H4 (cell line): ENCODE measurements at regions not wholly inside any gene's neighbourhood (a gene's known extent, or its start where the extent isn't known, plus 50 kb on each side); places are given as distances from the start of the nearest gene placed in this dataset.
"Not testable (repeated sequence)": the region's sequence is repeated elsewhere in the genome, so short reads cannot be mapped to it uniquely, and the experiment has no call there.

Experiments
- DNase-seq: peaks from one replicate; pipeline ENCODE4 v3.0.0-alpha.2; 2015; ENCODE audit warnings: low spot score

- DNase-seq = no peak
These were observed 734.6 kb upstream of the FAT3 start for GRCh38 chr11:91489989-91490388.

DNA sequence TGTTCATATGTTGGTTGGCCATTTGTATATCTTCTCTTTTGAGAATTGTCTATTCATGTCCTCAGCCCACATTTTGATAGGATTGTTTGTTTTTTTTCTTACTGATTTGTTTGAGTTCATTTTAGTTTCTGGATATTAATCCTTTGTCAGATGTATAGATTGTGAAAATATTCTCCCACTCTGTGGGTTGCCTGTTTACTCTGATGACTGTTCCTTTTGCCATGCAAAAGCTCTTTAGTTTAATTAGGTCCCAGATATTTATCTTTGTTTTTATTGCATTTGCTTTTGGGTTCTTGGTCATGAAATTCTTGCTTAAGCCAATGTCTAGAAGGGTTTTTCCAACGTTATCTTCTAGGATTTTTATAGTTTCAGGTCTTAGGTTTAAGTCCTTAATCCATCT, 740.7 kb upstream of the FAT3 start:
- not testable (repeated sequence) for DNase-seq

- DNase-seq = not testable (repeated sequence)
These were observed 742.7 kb upstream of the FAT3 start for GRCh38 chr11:91481875-91482274.

GRCh38 chr11:91470656-91471055, 754.0 kb upstream of the FAT3 start:
- DNase-seq = no peak

DNA sequence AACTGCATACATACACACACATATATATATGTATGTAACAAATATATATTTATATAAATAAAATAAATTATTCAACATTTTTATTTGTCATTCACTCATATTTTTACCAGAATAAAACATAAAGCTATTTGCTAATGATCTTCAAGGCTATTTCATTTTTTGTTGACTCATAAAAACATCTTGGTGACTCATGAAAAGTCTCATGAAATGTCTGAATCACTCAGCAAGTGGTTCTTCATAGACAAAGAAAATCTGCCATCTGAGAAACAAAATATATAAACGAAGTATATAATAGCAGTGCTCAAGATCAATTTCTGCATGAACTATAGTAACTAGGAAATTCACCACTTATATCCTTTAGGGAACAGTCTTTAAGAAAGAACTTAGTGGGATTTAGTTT, 764.8 kb upstream of the FAT3 start:
- no peak for DNase-seq

GRCh38 chr11:91446267-91446666, 778.4 kb upstream of the FAT3 start:
- no peak for DNase-seq

- DNase-seq = no peak
These were observed 788.8 kb upstream of the FAT3 start for GRCh38 chr11:91435694-91436395.

DNA sequence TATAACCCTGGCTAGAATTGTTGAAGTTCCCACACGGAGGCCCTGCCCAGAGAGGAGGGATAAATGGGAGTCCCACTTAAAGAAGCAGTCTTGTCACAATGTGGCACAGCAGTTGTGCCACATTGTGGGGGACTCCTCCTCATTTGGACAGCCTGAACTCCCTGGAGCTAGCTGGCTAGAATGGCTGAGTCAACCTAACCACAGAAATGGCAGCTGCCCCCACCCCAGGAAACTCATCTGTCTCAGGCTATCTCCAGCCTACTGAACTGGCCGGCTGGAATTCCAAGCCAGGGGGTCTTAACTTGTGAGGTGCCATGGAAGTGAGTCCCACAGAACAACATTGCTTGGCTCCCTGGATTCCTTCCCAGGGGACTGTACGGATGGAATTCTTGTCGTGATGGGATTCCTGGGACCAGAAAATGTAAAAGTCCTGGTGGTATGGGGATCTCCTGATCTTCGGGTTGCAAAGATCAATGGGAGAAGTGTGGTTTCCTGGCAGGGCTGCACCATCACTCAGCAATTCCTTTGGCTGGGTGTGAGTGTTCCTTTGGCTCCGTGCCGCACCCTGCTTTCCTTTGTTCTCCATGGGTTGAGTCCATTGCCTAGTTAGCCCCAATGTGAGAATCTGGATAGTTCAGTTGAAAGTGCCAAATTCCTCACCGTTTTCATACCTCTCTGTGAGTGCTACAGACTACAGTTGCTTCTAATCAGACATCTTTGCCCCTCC, 791.2 kb upstream of the FAT3 start:
- peak; percentile 21 for DNase-seq

DNA sequence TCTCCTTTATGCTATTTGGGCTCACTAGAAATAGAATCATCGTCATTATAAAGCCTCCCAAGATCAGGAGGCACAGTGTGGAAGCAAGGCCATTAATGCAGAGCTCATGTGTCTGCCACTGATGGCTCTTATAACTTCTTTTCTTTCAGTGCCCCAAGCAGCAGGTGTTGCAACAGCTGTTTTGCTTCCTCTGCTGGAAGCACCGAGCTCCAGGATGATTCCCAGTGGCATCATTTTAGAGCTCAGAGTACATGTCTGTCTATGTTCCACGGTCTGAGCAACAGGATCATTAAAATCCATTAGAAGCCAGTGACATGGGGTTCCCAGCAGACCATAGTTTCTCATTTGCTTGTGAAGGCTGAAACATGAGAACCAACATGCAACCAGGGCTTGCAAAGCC, 803.0 kb upstream of the FAT3 start:
- DNase-seq = no peak

- DNase-seq = no peak
These were observed 816.8 kb upstream of the FAT3 start for GRCh38 chr11:91407842-91408241.

- DNase-seq = no peak
These were observed 818.6 kb upstream of the FAT3 start for GRCh38 chr11:91406009-91406408.

GRCh38 chr11:91404344-91404743, 820.3 kb upstream of the FAT3 start:
- no peak for DNase-seq

GRCh38 chr11:91397134-91397468, 827.5 kb upstream of the FAT3 start:
- no peak for DNase-seq

- DNase-seq = peak; percentile 72
These were observed 828.1 kb upstream of the FAT3 start for GRCh38 chr11:91396236-91397133.

- DNase-seq = peak; percentile 4
These were observed 829.7 kb upstream of the FAT3 start for GRCh38 chr11:91394727-91395414.

- DNase-seq = no peak
These were observed 830.4 kb upstream of the FAT3 start for GRCh38 chr11:91394073-91394726.

DNA sequence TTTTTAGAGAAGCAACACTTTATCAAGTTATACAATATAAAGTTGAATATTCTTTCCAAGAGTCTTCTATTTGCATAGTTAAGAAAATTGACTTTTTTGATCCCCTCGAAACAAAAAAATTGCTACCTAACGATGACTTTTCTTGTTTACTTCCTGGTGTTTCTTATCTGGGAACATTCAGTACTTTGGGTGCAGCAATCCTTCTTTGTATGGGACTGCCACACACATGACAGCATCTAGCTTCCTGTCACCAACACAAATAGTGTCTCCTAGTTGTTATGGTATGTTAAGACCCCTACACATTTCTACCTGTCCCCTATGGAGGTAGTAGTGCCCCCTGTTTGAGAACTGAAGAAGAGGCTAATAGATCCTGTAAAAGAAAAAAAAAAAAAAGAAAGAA, 841.7 kb upstream of the FAT3 start:
- DNase-seq = no peak

- no peak for DNase-seq
These were observed 849.8 kb upstream of the FAT3 start for GRCh38 chr11:91374794-91375193.

GRCh38 chr11:91373497-91373896, 851.1 kb upstream of the FAT3 start:
- DNase-seq = no peak

DNA sequence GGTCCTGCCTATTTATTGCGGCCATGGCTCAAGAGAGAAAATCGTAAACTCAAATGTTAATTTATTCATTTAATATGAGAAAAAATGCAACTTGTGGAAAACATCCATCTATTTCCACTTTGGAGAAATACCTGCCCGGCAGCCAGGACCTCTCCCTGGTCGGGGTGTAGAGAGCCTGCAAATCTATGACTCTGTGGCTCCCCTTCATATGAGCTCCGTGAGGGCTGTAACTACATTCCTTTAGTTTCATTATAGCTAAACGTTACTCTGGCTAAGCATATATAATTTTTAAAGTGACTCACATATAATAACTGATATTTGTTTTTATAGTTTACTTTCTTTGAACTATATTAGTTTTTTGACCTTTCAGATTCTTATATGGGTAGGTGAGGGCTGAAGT, 857.8 kb upstream of the FAT3 start:
- no peak for DNase-seq

DNA sequence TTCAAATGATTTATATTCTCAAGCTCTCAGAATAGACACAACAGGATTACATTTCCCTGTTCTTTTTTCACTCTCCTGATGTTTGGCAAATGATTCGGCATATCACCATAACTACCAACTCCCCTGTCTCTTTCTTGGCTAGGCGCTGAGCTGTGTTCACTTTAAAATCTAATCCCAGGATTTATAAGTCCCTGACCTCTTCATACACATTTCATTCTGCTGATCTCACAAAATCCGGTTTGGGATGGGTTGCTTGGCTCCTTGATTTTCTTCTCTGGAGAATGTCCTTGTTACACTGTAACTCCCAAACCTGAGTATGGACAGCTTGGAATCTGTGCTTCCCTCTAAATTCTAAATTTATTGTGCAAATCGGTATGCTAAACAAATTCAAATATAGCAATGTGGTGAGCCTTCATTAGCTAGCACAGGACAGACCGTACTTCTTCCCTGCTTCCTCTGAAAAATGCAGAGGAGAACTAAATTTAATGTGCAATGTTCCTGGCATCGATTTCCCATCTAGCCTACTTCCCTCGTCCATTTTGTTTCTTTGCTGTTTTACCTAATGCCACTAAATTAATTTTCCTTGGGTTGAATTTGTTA, 858.5 kb upstream of the FAT3 start:
- DNase-seq = no peak
